ENCODE measurements at regions not wholly inside any gene's neighbourhood (a gene's known extent, or its start where the extent isn't known, plus 50 kb on each side); places are given as distances from the start of the nearest gene placed in this dataset.

DNA sequence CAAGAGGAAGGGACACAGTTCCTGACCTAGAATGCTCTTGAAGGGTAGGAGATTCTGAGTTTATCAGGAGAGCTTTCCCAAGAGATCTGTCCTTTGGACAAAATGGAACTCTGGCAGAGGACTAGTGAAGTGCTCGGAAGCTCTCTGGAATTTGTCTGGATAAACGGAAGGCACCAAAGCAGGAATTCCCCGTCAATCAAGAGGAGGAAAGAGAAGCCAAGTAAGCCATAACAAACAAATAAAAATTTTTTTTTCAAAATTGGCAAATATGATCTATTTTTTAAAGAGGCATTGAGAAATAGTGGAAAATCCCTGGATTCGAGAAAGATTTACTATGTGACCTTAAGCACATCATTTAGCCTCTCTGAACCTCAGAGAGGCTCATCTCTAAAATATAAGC lies 99.2 kb downstream of the GRIN2B start:
- Histone ChIP-seq H3K36me3 (ENCODE audit: insufficient read depth, low read length) (peaks cover 3% of the 10 kb centered on the region), H3K27me3 (ENCODE audit: insufficient read depth, low read length) (no peaks in the 10 kb centered on the region), H2AFZ (ENCODE audit: low read depth, low read length) (no peak overlapping the region)

DNA sequence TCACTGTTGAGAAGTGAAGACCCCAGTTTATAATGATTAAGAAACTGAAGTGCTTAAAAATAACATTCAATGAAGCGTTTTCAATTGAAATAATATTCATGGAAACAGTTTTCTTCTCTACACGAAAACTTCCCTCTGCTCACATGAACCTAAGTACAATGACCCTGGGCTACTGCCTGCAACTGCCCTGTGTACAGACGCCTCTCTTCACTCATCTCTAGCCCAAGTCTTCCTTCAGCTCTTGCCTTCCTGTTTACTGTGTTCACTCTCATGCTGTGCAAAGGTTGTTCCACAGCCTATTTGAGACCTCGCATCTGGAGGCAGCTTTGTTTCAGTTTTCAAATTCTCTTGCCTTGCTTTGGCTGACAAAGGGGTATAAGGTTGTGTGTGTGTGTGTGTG lies 100.8 kb downstream of the GRIN2B start:
- Histone ChIP-seq H3K4me3 (ENCODE audit: low read length) (no peak overlapping the region), H3K4me1 (ENCODE audit: insufficient read depth, low read length) (peaks cover 8% of the 10 kb centered on the region)

More for the DNA sequence above, 99.2 kb downstream of the GRIN2B start:
- Histone ChIP-seq H3K4me1 (ENCODE audit: insufficient read depth, low read length) (peaks cover 8% of the 10 kb centered on the region), H3K4me3 (ENCODE audit: low read length) (no peak overlapping the region), H3K9me3 (ENCODE audit: low read length) (no peaks in the 10 kb centered on the region)

DNA sequence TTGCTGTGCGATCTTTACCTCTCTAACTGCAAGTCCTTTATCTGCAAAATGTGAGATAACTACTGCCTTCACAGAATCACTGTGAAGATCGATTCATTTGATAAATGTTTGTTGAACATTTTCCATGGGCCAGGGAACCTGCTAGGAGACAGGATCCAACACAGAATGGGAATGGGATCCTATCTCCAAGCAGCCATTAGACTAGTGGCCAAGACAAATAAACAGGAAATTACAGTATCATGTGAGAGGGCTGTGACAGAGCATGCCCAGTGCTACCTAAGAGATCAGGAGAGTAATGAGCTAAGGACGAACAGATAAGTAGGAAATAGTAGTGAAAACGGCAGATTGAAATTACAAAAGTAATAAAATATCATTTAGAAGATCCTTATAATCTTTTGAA lies 105.7 kb downstream of the GRIN2B start:
- H3K4me3 ChIP-seq (ENCODE audit: low read length) = no peak overlapping the region

More for the DNA sequence above, 100.8 kb downstream of the GRIN2B start:
- Histone ChIP-seq H3K27me3 (ENCODE audit: insufficient read depth, low read length) (no peaks in the 10 kb centered on the region), H2AFZ (ENCODE audit: low read depth, low read length) (no peak overlapping the region), H3K36me3 (ENCODE audit: insufficient read depth, low read length) (peaks cover 3% of the 10 kb centered on the region), H3K9me3 (ENCODE audit: low read length) (no peaks in the 10 kb centered on the region)

DNA sequence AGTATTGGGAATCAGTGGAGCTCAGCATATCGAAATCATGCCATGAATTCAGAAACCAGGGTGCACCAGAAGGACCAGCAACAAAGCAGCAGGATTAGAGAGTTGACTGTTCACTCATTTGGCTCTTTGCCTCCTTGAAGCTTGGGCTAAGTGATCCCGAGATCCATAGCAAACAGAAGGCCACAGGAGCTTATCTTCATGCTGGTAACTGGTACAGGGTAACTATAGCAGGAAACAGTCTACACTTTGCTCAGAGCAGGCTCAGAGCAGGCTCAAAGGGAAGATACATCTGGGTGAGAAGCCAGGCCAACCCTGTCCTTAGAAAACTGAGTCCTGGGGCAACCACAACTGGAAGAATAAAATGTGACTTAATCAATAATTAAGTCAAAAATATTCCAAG lies 111.1 kb downstream of the GRIN2B start:
- Histone ChIP-seq H2AFZ (ENCODE audit: low read depth, low read length) (no peak overlapping the region), H3K4me1 (ENCODE audit: insufficient read depth, low read length) (peaks cover 7% of the 10 kb centered on the region), H3K27me3 (ENCODE audit: insufficient read depth, low read length) (no peaks in the 10 kb centered on the region), H3K9me3 (ENCODE audit: low read length) (no peaks in the 10 kb centered on the region), H3K4me3 (ENCODE audit: low read length) (no peak overlapping the region), H3K36me3 (ENCODE audit: insufficient read depth, low read length) (peaks cover 8% of the 10 kb centered on the region)

More for the DNA sequence above, 105.7 kb downstream of the GRIN2B start:
- Histone ChIP-seq H2AFZ (ENCODE audit: low read depth, low read length) (no peak overlapping the region), H3K4me1 (ENCODE audit: insufficient read depth, low read length) (peaks cover 7% of the 10 kb centered on the region), H3K9me3 (ENCODE audit: low read length) (no peaks in the 10 kb centered on the region), H3K27me3 (ENCODE audit: insufficient read depth, low read length) (no peaks in the 10 kb centered on the region), H3K36me3 (ENCODE audit: insufficient read depth, low read length) (peaks cover 3% of the 10 kb centered on the region)

DNA sequence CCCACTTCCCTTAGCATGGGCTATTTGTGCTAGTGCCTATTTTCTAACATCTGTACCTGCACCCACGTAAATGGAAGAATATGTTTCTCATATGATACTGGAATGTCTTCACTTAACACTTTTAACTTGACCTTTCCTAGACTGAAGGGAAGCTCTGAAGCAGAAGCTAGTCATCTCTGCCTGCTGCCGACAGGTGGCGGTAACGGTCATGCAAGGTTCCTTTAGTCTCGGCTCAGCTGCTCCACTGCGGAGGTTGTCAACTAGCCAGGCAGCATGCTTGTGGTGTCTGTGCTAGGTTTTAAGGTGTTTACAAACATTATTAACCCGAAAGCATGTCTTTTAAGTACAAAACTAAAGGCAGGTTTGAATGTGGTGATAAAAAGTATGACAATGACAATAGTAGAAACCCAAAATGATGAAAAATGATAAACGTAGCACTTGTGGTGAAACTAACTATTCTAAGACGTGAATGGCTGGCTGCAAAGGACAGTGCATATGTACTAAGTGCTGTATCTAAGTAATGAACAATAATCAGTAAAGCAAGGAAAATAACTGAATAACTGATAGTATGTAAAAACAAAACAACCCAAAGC lies 117.2 kb downstream of the GRIN2B start:
- Histone ChIP-seq H2AFZ (ENCODE audit: low read depth, low read length) (no peak overlapping the region), H3K4me3 (ENCODE audit: low read length) (no peak overlapping the region), H3K36me3 (ENCODE audit: insufficient read depth, low read length) (peaks cover 41% of the 10 kb centered on the region), H3K9me3 (ENCODE audit: low read length) (no peaks in the 10 kb centered on the region), H3K4me1 (ENCODE audit: insufficient read depth, low read length) (peaks cover 7% of the 10 kb centered on the region), H3K27me3 (ENCODE audit: insufficient read depth, low read length) (no peaks in the 10 kb centered on the region)

DNA sequence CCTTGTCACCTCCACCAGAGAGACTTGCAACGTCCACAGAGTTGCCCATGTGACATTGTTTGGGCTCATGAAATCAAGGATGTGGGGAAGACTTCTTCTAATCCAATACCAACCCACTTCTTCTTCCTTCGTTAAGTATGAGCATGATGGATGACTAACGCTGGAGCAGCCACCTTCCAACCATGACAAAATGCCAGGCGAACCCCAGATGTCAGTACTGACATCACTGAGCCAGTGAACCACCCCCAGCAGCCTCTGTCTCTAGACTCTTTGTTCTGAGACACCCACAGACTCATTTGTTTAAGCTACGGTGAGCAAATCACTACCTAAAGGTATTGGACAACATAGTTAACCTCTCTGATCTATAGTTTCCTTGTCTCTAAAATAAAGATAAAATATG lies 123.7 kb downstream of the GRIN2B start:
- H3K9me3 ChIP-seq (ENCODE audit: low read length) = no peaks in the 10 kb centered on the region
- no peak overlapping the region for H3K4me3 ChIP-seq (ENCODE audit: low read length)
- H3K27me3 ChIP-seq (ENCODE audit: insufficient read depth, low read length) = no peaks in the 10 kb centered on the region
- no peak overlapping the region for H2AFZ ChIP-seq (ENCODE audit: low read depth, low read length)
- H3K4me1 ChIP-seq (ENCODE audit: insufficient read depth, low read length) = peaks cover 6% of the 10 kb centered on the region
- peaks cover 19% of the 10 kb centered on the region for H3K36me3 ChIP-seq (ENCODE audit: insufficient read depth, low read length)

DNA sequence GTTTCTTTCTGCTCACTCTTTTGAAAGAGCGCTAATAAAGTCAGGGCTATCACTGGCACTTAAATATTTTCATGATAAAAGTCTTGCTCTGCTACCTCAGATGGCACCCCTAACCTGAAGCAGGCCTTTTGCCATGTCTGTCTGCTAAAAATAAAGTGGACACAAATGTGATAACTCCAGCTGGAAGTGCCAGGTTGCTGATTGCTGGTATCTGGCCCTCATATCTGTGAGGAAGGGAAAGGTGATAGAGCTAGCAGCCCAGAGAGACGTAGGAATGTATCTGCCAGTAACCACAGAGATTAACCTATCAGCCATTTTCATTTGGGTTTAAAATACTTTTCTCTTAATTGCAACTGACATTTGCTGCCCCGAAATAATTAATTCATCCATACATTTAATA lies 127.9 kb downstream of the GRIN2B start:
- no peaks in the 10 kb centered on the region for H3K9me3 ChIP-seq (ENCODE audit: low read length)
- no peak overlapping the region for H2AFZ ChIP-seq (ENCODE audit: low read depth, low read length)
- H3K27me3 ChIP-seq (ENCODE audit: insufficient read depth, low read length) = no peaks in the 10 kb centered on the region
- H3K36me3 ChIP-seq (ENCODE audit: insufficient read depth, low read length) = no peaks in the 10 kb centered on the region
- H3K4me3 ChIP-seq (ENCODE audit: low read length) = no peak overlapping the region
- peaks cover 32% of the 10 kb centered on the region for H3K4me1 ChIP-seq (ENCODE audit: insufficient read depth, low read length)

DNA sequence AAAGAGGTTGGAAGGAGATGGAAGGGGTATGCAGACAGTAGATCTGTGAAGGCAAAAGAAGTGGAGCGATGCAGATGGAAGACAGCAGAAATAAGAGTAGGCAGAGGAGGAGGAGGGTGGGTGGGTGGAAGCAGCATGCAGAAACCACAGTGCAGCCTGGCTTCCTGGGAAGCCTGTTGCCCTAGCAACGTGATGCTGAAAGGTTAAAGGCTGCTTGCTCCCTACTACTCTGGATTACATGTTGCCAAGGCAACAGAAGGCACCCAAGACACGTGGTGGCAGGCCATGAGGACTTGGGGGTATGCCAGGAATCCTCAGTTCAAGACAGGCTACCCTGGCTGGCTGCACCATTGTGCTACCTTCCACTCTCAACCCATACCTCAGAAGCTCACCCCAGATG lies 129.6 kb downstream of the GRIN2B start:
- H3K4me1 ChIP-seq (ENCODE audit: insufficient read depth, low read length) = peaks cover 32% of the 10 kb centered on the region

DNA sequence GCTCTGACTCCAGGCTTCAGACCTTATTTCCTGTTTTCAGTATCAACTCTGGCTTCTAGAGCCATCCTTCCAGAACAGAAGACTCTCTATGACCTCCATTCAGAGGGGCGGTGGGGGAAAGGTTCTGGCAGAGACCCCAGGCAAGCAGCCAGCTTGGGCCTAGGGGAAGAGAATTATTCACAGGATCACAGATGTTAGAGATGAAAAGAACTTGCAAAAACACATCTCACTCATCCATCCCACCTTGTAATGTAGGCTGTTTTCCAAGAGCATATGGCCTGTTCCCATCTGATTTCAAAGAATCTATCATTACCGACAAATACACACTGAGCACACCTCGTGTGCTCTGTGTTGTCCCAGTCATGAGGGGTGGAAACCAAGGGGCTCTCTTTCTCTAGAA lies 131.9 kb downstream of the GRIN2B start:
- H3K27me3 ChIP-seq (ENCODE audit: insufficient read depth, low read length) = no peaks in the 10 kb centered on the region
- no peaks in the 10 kb centered on the region for H3K9me3 ChIP-seq (ENCODE audit: low read length)
- peaks cover 32% of the 10 kb centered on the region for H3K4me1 ChIP-seq (ENCODE audit: insufficient read depth, low read length)
- H3K36me3 ChIP-seq (ENCODE audit: insufficient read depth, low read length) = no peaks in the 10 kb centered on the region
- no peak overlapping the region for H3K4me3 ChIP-seq (ENCODE audit: low read length)
- no peak overlapping the region for H2AFZ ChIP-seq (ENCODE audit: low read depth, low read length)

More for the DNA sequence above, 129.6 kb downstream of the GRIN2B start:
- H3K36me3 ChIP-seq (ENCODE audit: insufficient read depth, low read length) = no peaks in the 10 kb centered on the region
- no peaks in the 10 kb centered on the region for H3K27me3 ChIP-seq (ENCODE audit: insufficient read depth, low read length)
- H3K4me3 ChIP-seq (ENCODE audit: low read length) = no peak overlapping the region
- H2AFZ ChIP-seq (ENCODE audit: low read depth, low read length) = no peak overlapping the region
- H3K9me3 ChIP-seq (ENCODE audit: low read length) = no peaks in the 10 kb centered on the region

DNA sequence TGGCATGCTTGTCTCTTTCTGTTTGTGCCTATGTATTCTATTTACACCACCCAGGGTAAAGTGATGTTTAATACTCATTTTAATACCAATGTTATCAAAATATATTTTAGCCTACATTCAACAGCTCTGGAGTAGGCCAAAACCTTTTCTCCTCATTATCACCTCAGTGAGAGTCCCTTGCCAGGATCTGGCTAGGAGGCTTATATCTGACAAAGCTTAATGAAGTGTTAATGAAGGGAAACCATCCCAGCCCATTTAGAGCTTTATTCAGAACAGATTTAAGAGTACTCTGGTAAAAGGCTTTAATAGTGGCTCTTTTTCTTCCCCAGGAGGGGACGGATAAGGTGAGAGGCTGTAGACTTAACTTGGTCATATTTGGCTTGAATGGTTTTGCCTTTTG lies 137.6 kb downstream of the GRIN2B start:
- H3K4me3 ChIP-seq (ENCODE audit: low read length) = no peak overlapping the region
- H3K27me3 ChIP-seq (ENCODE audit: insufficient read depth, low read length) = no peaks in the 10 kb centered on the region
- no peaks in the 10 kb centered on the region for H3K36me3 ChIP-seq (ENCODE audit: insufficient read depth, low read length)

DNA sequence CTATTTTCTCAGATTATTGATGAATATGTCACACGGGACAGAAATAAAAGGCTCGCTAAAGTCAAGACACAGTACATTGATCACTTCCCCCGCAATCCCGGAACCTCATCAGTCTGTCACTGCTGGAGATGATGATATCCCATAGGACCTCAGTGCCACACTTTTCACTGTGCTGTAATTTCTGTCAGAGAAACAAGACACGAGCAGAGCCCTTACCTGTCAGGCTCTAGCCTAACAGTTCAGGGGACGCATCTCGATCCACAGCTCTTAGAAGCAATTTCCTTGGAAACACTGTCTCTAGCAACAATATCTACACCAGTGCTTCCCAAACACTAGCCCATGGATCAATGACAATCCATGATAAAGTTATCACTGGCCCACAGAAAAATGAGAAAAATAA lies 140.0 kb downstream of the GRIN2B start:
- Histone ChIP-seq H3K4me3 (ENCODE audit: low read length) (no peak overlapping the region), H2AFZ (ENCODE audit: low read depth, low read length) (no peak overlapping the region)

More for the DNA sequence above, 137.6 kb downstream of the GRIN2B start:
- H3K9me3 ChIP-seq (ENCODE audit: low read length) = no peaks in the 10 kb centered on the region
- H2AFZ ChIP-seq (ENCODE audit: low read depth, low read length) = no peak overlapping the region
- peaks cover 13% of the 10 kb centered on the region for H3K4me1 ChIP-seq (ENCODE audit: insufficient read depth, low read length)

DNA sequence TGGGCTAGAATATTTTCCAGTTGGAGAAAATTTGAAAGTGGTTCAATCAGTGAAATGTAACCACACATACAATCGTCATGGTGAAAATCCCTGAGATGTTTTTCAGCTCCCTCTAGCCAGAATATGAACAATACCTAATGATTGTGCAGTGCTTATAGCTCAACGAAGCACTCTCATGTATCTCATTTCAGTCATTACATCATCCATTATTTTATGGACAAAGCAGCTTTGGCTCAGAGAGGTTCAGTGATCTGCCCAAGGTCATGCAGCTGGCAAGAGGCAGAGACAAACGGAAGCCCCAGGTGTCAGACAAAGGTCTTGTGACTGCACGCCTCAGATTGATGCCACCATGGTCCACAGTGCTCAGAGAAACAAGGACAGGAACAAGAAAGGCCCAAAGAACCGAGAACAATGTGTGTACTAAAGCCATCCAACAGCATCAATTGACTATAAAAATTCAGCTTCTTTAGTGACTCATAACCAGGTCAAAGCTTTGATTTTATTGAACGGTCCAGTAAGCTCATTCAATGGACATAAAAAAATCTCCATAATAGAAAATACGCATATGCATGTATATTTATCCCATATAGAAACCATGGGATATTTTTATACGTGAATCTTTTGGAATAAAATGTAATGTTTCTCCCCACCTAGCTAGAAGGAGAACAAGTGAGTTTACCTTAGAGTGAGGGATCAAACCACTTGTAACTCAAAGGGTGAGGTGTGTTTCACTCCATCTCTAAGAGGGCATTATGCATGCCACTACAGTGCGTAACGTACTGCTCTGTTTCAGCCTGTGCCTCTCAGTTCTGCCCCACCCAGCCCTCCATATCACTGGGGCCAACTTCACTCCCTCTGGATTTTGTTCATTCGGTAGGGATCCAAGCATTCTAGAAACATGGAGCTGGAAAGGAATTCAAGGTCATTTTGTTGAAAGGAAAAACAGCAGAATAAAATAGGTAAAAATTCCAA lies 141.8 kb downstream of the GRIN2B start:
- H3K27me3 ChIP-seq (ENCODE audit: insufficient read depth, low read length) = no peaks in the 10 kb centered on the region
- no peaks in the 10 kb centered on the region for H3K36me3 ChIP-seq (ENCODE audit: insufficient read depth, low read length)
- H3K9me3 ChIP-seq (ENCODE audit: low read length) = no peaks in the 10 kb centered on the region
- H3K4me1 ChIP-seq (ENCODE audit: insufficient read depth, low read length) = peaks cover 40% of the 10 kb centered on the region
- H2AFZ ChIP-seq (ENCODE audit: low read depth, low read length) = no peak overlapping the region
- no peak overlapping the region for H3K4me3 ChIP-seq (ENCODE audit: low read length)

More for the DNA sequence above, 140.0 kb downstream of the GRIN2B start:
- peaks cover 29% of the 10 kb centered on the region for H3K4me1 ChIP-seq (ENCODE audit: insufficient read depth, low read length)
- H3K9me3 ChIP-seq (ENCODE audit: low read length) = no peaks in the 10 kb centered on the region
- no peaks in the 10 kb centered on the region for H3K36me3 ChIP-seq (ENCODE audit: insufficient read depth, low read length)
- H3K27me3 ChIP-seq (ENCODE audit: insufficient read depth, low read length) = no peaks in the 10 kb centered on the region

DNA sequence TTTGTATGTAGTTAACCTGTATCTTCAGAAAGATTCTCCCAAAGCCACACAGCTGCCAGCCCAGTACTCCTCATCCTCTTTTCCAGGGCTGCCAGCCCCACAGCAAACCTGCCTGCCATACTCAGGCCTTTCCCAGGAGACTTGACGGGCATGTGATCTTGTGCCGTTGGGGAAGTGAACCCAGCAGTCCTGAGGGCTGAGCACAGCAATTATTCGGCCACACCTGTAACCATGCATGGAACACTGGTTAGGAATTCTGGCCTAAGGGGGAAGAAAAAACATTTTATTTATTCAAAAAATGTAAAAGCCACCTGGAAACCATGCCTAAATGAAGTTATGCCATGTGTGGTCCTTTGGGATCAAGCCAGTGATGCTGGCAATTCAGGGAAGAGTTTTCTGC lies 145.3 kb downstream of the GRIN2B start:
- Histone ChIP-seq H2AFZ (ENCODE audit: low read depth, low read length) (no peak overlapping the region), H3K36me3 (ENCODE audit: insufficient read depth, low read length) (no peaks in the 10 kb centered on the region), H3K9me3 (ENCODE audit: low read length) (no peaks in the 10 kb centered on the region), H3K4me1 (ENCODE audit: insufficient read depth, low read length) (peaks cover 40% of the 10 kb centered on the region), H3K4me3 (ENCODE audit: low read length) (no peak overlapping the region), H3K27me3 (ENCODE audit: insufficient read depth, low read length) (no peaks in the 10 kb centered on the region)

All from neuron (in vitro differentiated cells).